WERI-Rb-1 (cell line): ENCODE measurements at regions not wholly inside any gene's neighbourhood (a gene's known extent, or its start where the extent isn't known, plus 50 kb on each side); places are given as distances from the start of the nearest gene placed in this dataset.

Source experiments
- DNase-seq: peaks from one replicate; pipeline ENCODE4 v3.0.0-alpha.2; 2020
- H3K27ac ChIP-seq: fragments of 250-450 bp; sonication (Bioruptor Pico); 2 replicates; pipeline ENCODE4 v1.5.1; 2020; ENCODE audit warnings: mild to moderate bottlenecking, moderate library complexity
- H3K27me3 ChIP-seq: fragments of 250-450 bp; sonication (Bioruptor Pico); 2 replicates; pipeline ENCODE4 v1.5.1; 2021; ENCODE audit warnings: mild to moderate bottlenecking, low read depth, moderate library complexity; ENCODE audit not compliant: insufficient read depth, severe bottlenecking
- H3K36me3 ChIP-seq: fragments of 250-450 bp; sonication (Bioruptor Pico); 2 replicates; pipeline ENCODE4 v1.5.1; 2020; ENCODE audit warnings: mild to moderate bottlenecking, moderate library complexity
- H3K4me3 ChIP-seq: 2 replicates; pipeline ENCODE4 v1.5.1; 2011; ENCODE audit warnings: low read depth, mild to moderate bottlenecking, control low read depth, low read length
- H3K9me3 ChIP-seq: fragments of 250-450 bp; sonication (Bioruptor Pico); 2 replicates; pipeline ENCODE4 v1.5.1; 2021; ENCODE audit warnings: mild to moderate bottlenecking, moderate library complexity; ENCODE audit not compliant: severe bottlenecking
- CTCF ChIP-seq: IDR thresholded peaks from 2 replicates; pipeline ENCODE4 v1.5.1; 2011; ENCODE audit warnings: low read depth, mild to moderate bottlenecking, control low read depth, inconsistent platforms, low read length

GRCh38 chr5:17727098-17727497 is 92.8 kb downstream of the TAF11L14 start:
- no peak for DNase-seq
- TF ChIP-seq CTCF: no peak
- H3K4me3 ChIP-seq: no peak overlapping the region
- no peaks in the 10 kb centered on the region for H3K27me3 ChIP-seq
- H3K27ac ChIP-seq: no peak overlapping the region
- H3K36me3 ChIP-seq: no peaks in the 10 kb centered on the region
- no peaks in the 10 kb centered on the region for H3K9me3 ChIP-seq

- Histone ChIP-seq H3K4me3 (no peak overlapping the region), H3K36me3 (no peaks in the 10 kb centered on the region), H3K9me3 (no peaks in the 10 kb centered on the region), H3K27ac (no peak overlapping the region), H3K27me3 (no peaks in the 10 kb centered on the region)
- no peak for TF ChIP-seq CTCF
- no peak for DNase-seq
Observed at GRCh38 chr5:17730421-17730820, 96.2 kb downstream of the TAF11L14 start.

DNA sequence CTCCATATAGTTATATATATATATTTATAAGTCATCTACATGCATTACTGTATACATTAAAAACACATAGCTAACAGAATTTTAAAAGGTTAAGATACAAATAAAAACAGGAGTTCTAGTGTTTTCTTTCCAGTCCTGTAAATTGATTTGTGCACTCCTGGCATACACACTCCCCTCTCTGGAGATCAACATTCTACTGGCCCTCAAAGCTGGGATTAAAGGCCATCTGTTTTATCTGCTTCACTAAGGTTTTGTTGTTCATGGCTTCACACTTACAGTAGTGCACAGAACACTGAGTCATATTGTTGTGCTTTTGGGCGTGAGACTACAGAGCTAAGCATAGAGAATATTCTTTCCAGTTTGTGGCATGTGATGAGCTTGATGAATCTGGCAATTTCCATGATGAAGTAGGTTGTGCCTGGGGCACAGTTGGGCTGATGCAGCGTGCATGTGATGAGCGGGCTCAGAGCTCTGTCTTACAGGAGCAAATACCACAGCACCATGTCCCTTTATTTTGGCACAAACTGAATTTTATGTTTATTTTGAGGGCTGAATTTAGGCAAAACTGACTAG is 98.2 kb downstream of the TAF11L14 start:
- no peak overlapping the region for H3K4me3 ChIP-seq
- TF ChIP-seq CTCF: no peak

DNA sequence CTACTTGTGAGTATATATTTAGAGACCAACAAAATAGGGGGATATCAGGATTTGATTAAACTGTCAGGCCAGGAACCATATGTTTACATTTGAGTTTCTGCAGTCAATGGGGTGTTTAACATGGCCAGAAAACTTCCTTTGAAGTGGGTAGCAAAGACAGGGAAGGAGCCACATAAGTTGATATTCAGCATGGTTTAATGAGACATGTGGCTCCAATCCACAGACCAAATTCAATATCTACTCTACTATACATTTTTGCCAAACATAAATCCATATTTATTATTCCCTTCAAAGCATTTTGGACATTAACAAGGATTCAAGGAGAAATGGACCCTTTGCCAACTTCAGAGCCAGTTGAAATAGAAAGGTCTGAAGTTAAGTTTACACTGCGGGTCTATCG is 99.8 kb downstream of the TAF11L14 start:
- no peak for TF ChIP-seq CTCF

More for the DNA sequence above, 98.2 kb downstream of the TAF11L14 start:
- DNase-seq: peak; percentile 56
- H3K27me3 ChIP-seq: no peaks in the 10 kb centered on the region
- H3K9me3 ChIP-seq: no peaks in the 10 kb centered on the region
- H3K36me3 ChIP-seq: no peaks in the 10 kb centered on the region
- peak overlapping the region; percentile 37 for H3K27ac ChIP-seq

GRCh38 chr5:17735761-17736160 is 101.5 kb downstream of the TAF11L14 start:
- TF ChIP-seq CTCF: no peak

More for the DNA sequence above, 99.8 kb downstream of the TAF11L14 start:
- no peak overlapping the region for H3K27ac ChIP-seq
- H3K36me3 ChIP-seq: no peaks in the 10 kb centered on the region
- H3K4me3 ChIP-seq: no peak overlapping the region
- DNase-seq: no peak
- H3K9me3 ChIP-seq: no peaks in the 10 kb centered on the region
- no peaks in the 10 kb centered on the region for H3K27me3 ChIP-seq

DNA sequence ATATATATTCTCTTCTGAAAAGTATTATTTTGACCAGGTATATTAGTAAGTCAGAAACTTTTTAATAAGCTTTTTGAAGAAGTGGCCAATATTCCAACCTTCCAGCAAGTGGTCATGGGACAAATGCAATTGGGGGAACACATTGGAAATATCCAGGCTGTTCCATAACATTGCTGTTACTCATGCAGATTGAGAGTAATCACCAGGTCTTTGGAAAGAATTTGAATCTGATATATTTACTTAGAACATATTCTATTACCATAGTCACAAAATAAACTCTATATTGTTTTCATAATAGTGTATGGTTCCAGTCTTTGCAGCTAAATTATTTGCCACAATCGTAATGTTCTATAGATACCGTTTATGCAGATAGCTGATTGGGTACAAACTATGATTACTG is 102.8 kb downstream of the TAF11L14 start:
- no peak for TF ChIP-seq CTCF
- no peaks in the 10 kb centered on the region for H3K27me3 ChIP-seq
- no peak overlapping the region for H3K4me3 ChIP-seq
- no peak overlapping the region for H3K27ac ChIP-seq
- no peak for DNase-seq
- H3K9me3 ChIP-seq: no peaks in the 10 kb centered on the region
- H3K36me3 ChIP-seq: no peaks in the 10 kb centered on the region

More at GRCh38 chr5:17735761-17736160, 101.5 kb downstream of the TAF11L14 start:
- no peaks in the 10 kb centered on the region for H3K9me3 ChIP-seq
- no peak overlapping the region for H3K27ac ChIP-seq
- H3K36me3 ChIP-seq: no peaks in the 10 kb centered on the region
- no peak overlapping the region for H3K4me3 ChIP-seq
- DNase-seq: no peak
- no peaks in the 10 kb centered on the region for H3K27me3 ChIP-seq
